NCI-H1105 treated with DMSO at 0.1 percent for 48 hours (cell line): ENCODE measurements at regions not wholly inside any gene's neighbourhood (a gene's known extent, or its start where the extent isn't known, plus 50 kb on each side); places are given as distances from the start of the nearest gene placed in this dataset.
A peak's percentile ranks its signal among the peaks of the same experiment; 100 is the strongest.

Experiments used
- DNase-seq: peaks from one replicate; lab custom pipeline; 2025; lab: John Stamatoyannopoulos, UW

- DNase-seq = no peak
Observed at GRCh38 chr10:2728087-2728486, 339.3 kb upstream of the PFKP start.

DNA sequence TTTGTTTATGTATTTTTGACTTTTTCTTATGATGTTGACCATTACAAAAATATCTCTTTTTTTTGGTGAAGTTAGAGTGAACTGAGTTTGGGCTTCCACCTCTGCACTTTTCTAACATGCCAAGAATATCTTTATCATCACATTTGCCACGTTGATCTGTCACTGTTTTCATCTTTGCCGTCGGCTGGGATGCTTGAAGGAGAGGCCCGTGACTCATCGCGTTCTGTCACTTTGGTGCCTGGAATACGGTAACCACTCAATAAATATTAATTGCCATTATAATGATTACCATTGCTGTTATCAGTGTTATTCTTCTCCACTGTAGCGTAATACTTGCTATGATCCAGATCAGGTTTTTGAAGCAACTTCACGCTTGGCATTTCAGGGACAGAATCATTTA is 350.8 kb upstream of the PFKP start:
- no peak for DNase-seq

DNA sequence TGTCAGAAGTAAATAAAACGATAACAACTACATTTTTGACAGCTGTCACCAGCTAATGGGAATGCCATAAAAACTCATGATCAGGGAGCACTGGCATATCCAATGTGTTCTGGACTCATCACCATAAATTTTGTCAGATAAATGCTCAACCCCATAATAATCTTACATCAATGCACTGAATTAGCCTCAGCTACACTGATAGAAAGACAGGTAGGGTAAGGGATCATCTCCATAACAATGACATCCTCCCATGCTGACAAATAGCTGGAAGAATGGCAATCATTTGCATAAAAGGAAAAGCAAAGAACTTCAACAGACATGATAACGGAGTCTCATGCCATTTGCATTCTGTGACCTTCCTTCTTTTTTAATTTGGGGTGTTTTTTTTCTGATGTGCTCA is 352.8 kb upstream of the PFKP start:
- DNase-seq = no peak

- no peak for DNase-seq
Observed at GRCh38 chr10:2703953-2704352, 363.4 kb upstream of the PFKP start.

DNA sequence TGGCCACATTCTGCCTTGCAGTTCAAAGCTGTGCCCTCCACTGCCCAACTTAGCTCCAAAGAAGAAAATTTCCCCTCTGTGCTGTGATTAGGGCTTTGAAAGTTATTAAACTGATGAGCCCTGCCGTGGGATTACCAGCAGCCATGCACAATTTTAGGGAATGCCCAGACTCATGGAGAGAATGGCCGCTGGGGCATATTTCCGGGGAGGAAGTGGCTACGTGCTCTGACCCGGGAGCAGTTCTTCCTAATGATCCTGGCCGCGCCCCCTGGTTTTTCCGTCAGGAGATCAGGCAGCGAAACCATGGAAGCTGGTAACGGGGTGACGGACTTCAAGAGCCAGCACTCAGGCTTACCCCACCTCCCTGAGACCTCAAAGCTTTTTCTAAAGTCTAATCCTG is 365.5 kb upstream of the PFKP start:
- DNase-seq = no peak

GRCh38 chr10:2700626-2701305 is 366.6 kb upstream of the PFKP start:
- DNase-seq = no peak

DNA sequence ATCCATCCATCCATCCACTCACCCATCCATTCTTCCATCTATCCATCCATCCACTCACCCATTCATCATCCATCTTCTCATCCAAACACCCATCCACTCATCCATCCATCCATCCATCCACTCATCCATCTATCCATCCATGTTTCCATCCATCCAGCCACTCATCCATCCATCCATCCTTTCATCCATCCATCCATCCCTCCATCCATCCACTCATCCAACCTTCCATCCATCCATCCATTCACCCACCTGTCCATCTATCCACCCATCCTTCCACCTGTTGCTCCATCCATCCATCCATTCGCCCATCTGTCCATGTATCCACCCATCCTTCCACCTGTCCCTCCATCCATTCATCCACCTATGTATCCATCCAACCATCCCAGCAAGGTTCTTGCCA is 378.4 kb upstream of the PFKP start:
- DNase-seq = no peak

- no peak for DNase-seq
Observed at GRCh38 chr10:2686691-2687090, 380.7 kb upstream of the PFKP start.

DNA sequence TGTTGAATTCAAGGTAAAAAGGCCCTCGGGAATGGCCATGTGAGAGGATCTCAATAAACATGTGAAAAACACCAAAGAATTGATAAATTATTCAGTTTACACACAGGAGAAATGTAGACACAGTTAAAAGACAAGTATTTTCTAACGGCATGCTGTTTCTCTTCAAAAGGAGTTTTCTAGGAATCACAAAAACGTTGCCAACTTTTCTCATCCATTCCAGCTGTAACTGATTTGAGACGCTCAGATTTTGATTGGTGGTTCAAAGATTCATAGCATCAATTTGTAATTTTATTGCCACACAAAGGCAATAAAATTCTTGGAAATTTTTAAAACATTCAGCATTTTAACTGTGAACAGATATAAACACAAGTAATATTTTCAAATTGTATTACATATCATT is 384.9 kb upstream of the PFKP start:
- no peak for DNase-seq

DNA sequence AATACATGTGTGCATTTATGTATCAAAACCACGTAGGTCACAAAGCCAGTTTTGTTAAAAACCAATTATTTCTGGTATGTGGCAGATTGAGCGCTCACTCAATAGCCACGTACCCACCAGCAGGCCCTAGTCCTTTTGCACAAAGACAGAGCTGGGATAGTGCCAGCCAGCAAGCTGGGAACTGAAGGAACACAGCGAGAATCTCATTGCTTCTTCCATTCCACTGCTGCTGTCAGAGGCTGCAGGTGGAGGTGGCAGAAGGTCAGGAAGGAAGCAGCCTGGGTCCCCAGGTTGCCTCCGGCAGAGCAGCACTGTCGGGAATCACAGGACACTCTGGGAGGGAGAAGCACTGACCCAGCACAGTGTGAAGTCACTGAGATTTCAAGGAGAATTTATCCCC is 385.5 kb upstream of the PFKP start:
- no peak for DNase-seq

- DNase-seq = no peak
Observed at GRCh38 chr10:2680821-2681220, 386.5 kb upstream of the PFKP start.

DNA sequence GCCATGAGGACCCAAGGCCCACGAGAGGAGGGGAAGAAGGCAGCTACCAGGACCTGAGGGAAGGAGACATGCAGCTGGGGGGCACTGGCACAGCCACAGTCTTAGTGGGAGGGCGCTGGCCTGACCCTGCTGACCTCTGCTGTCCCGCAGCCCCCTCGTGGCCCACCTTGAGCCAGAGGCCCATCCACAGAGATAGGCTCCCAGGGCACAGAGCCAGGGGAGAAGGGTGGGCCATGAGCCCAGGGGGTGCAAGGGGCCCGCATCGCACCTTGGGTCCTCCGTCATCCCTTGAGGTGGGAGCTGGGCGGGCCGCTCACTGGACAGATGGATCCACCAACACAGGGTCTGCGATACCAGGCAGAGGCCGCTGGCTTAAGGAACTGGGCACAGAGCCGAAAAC is 387.7 kb upstream of the PFKP start:
- DNase-seq = no peak

GRCh38 chr10:2676455-2676854 is 390.9 kb upstream of the PFKP start:
- no peak for DNase-seq

DNA sequence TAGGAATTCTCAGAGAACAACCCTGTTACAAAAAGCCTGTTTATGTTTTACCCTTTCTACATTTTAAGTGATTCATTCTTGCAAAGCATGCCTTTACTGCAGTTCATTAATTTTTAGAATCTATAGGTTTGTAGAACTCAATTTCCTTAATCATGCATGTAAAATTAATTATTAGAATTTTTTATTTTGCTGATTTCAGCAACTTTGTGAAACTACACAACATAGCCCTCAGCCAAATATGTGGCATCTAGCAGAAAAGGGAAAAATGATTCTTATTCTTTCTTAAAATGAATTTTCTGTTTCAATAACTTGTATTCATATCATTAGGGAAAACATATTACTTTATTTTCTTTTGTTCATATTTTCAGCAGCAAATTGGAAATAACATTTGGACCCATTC is 392.9 kb upstream of the PFKP start:
- DNase-seq = no peak

GRCh38 chr10:2670864-2671263 is 396.5 kb upstream of the PFKP start:
- DNase-seq = no peak

GRCh38 chr10:2665772-2666171 is 401.6 kb upstream of the PFKP start:
- DNase-seq = no peak

DNA sequence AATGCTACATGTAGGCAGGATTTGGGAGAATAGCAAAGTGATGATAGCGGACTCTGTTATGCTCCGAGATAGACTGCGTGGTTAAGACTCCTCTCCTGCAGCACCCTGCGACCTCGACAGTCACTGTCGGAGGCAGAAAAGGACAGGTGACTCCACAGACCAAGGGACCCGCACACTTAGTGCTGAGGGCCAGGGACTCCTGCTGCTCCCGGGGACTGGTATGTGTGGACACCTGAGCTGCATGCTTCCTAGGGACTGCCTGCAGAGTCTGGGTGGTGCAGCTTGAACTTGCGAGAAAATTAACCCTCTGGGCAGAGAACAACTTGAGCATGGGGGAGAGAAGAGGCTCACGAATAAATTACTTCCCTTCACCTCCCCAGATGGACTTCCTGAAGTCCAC is 407.1 kb upstream of the PFKP start:
- no peak for DNase-seq

DNA sequence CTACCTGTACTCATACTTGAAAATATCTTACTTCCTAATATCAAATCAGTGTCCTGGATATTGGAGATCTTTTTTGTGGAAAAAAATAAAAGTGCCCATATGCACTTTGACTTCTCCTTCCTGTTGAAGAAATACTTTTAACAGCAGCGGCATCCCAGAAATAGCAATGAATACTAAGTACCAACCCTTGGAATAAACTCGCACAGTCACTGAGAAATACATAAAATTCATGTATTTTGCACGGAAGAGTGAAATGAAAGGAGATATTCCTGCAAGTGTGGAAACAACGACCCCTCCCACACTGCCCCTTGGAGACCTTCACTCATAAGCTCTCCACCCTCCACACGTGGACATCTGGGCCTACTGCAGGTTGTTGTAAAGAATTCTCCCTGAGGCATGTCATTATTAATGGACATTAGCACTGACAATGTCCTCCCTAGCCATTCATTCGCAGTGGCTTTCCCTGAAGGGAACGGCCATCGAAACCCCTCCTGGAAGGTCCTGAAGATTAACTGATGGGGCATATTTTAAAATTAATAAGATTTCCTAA is 407.6 kb upstream of the PFKP start:
- no peak for DNase-seq

DNA sequence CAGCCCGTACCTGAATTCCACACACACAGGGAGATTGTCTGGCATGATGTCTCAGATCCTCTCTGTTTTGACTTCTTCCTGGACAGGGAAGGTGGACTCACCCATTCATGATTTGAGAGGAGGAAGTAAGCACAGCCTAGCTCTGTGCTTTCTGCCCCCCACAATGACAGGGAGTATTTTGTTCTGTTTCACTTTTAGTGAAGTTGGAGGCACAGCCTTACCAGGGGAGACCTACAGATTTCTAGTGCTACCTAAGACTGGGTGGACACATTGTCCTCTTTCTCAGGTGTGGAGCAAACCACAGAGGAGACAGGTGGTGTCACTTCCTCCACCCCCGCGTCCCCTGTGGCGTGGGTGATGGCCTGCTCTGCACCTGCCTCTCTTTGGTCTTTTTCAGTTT is 408.6 kb upstream of the PFKP start:
- no peak for DNase-seq

GRCh38 chr10:2650328-2650727 is 417.0 kb upstream of the PFKP start:
- DNase-seq = no peak

DNA sequence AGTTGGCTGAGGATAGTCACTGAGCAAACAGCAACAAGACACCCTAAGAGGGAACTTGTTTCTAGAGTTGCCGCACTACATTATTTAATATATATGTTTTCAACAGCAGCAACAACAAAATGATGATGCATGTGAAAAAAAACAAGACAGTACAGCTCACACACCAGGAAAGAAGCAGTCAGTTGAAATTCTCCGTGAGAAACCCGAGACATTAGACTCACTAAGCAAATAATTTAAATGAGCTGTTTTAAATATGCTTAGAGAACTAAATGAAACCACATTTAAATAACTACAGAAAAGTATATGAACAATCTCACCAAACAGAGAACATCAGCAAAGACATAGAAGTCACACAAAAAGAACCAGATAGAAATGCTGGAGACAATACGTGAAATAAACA is 426.3 kb upstream of the PFKP start:
- DNase-seq = no peak

GRCh38 chr10:2633630-2634029 is 433.7 kb upstream of the PFKP start:
- DNase-seq = no peak

- peak; percentile 71 for DNase-seq
Observed at GRCh38 chr10:2631557-2632205, 435.7 kb upstream of the PFKP start.

DNA sequence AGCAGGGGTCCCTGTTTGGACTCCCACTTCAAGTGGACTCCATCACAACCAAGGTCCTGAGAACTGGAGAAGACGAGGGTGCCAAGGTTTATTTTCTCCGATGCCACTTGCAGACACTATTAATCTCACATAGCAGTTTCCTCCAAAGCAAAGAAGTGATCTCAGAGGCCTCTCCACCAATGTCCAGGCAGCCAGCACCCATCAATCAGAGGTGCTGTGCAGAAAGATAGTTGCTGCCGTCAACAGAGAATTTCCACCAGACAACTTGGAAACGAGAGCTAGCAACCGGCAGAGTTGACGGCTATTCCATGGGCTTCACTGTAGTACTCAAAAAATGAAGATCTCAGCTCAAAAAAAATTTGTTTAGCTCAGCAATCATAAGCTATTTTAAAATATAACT is 438.6 kb upstream of the PFKP start:
- no peak for DNase-seq
